ENCODE measurements at regions not wholly inside any gene's neighbourhood (a gene's known extent, or its start where the extent isn't known, plus 50 kb on each side); places are given as distances from the start of the nearest gene placed in this dataset.

- WGBS, 3 donors = 27 to 56% (median 45%) methylated on average over 8 of the region's 8 CpGs
- no peak overlapping the region for H3K27ac ChIP-seq (ENCODE audit: low read depth, low read length)
These were observed 101.1 kb upstream of the JUN start for GRCh38 chr1:58884706-58885661.

GRCh38 chr1:58885998-58886397 is 102.2 kb upstream of the JUN start:
- H3K27ac ChIP-seq (ENCODE audit: low read depth, low read length) = no peak overlapping the region
- 29 to 60% (median 52%) methylated on average over 5 of the region's 5 CpGs for WGBS, 3 donors

DNA sequence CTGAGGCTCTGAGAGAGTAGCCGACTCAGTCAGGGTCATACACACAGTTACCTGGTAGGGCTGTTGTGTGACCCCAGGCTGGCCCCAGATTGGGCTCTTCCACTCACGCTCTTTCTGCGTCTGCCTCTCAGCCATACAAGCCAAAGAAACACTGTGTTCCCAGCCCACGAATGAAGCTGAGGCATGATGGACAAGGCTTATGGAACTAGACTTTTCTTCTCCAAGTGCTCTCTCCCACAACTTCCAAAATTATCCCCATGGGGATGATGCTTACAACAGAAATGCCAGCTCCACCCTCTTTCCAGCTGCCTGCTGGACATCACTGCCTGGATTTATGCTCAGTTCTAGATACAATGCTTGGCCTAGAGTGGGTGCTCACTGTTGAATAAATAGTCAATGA is 102.8 kb upstream of the JUN start:
- H3K27ac ChIP-seq (ENCODE audit: low read depth, low read length) = no peak overlapping the region
- 67 to 73% (median 71%) methylated on average over 4 of the region's 4 CpGs for WGBS, 3 donors

- no peak overlapping the region for H3K27ac ChIP-seq (ENCODE audit: low read depth, low read length)
These were observed 103.2 kb upstream of the JUN start for GRCh38 chr1:58887059-58887458.

DNA sequence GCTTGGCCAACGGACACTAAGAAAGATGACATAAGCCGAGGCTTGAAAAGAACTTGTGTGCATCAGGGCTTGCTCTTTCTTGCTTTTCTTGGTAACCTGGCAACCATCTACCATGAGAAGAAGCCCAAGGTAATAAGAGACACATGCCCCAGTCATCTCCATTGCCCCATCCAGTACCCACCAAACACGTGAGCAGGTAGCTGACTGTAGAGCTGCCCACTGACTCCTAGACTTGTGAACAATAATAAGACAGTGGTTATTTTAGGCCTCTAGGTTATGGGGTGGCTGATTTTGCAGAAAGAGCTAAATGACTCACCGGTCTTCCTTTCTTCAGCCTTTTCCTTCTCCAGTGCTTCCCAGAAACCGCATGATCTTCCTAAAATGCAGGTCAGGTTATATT is 105.0 kb upstream of the JUN start:
- no peak overlapping the region for H3K27ac ChIP-seq (ENCODE audit: low read depth, low read length)
- 78 to 93% (median 81%) methylated on average over 5 of the region's 5 CpGs for WGBS, 3 donors

DNA sequence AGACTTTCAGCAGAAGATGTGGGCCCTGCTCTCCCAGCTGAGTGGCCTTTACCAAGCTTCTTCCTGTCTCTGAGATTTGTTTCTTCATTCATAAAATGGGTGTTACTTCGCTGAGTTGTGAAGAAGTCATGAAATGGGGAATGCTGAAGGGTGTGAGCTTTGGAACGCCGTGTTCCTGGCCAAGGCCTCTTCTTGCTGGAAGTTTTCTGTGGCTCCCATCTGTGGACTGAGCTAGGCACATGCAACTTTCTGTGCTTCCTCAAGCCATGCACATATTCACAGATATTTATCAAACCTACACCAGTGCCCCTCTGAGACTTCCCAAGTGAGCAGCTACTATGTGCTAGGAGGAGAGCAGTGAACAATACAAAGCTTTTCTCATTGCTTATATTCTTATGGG is 106.3 kb upstream of the JUN start:
- no peak overlapping the region for H3K27ac ChIP-seq (ENCODE audit: low read depth, low read length)
- 93 to 96% (median 94%) methylated on average over 3 of the region's 3 CpGs for WGBS, 3 donors

- WGBS, 3 donors = 62 to 93% (median 87%) methylated on average over 3 of the region's 3 CpGs
- no peak overlapping the region for H3K27ac ChIP-seq (ENCODE audit: low read depth, low read length)
These were observed 106.8 kb upstream of the JUN start for GRCh38 chr1:58890609-58891008.

DNA sequence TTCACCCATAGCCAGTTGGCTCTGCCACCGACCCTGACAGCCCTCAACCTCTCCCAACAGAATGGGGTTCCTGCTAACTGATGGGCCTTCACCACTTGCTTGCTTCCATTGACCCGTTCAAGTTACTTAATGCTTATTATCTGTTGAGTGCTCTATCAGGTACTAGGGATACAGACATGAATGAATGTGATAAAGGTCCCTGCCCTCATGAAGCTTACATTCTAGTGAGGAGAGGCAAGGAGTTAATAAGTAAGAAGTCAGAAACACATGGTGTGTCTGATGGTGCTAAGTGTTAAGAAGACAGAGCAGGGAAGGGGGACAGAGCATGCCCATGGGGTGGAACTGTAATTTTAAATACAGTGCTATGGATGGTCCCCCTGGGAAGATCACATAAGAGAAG is 107.5 kb upstream of the JUN start:
- no peak overlapping the region for H3K27ac ChIP-seq (ENCODE audit: low read depth, low read length)
- 92 to 98% (median 94%) methylated on average over 2 of the region's 2 CpGs for WGBS, 3 donors

DNA sequence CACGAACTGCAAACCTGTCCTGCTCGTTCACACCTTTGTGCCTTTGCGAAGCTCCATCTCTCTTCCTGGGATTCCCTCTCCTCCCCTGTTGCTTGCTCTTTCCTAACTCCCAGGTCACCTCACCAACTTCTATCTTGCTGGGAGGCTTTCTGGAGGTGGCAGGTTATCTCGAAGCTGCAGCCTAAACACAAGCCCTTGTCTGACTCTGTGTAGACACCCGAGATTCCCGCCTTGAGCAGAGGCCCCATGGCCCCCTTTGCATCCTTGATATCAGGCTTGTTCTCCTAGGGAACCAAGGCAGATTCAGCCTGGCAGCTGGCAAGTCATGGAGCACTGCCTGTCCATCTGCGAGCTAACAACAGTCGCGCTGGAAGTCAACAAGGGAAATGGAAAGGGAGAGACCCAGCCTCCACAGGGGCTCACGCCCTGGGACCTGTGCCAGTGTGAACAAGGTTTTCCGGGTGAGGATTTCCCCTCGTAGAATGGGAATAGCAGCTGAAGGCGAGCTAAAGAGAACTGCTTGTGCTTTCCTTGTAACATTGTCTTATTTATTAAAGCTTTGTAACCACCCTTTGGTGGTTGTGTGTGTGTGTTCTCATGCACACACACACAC is 109.5 kb upstream of the JUN start:
- H3K27ac ChIP-seq (ENCODE audit: low read depth, low read length) = no peak overlapping the region
- 42 to 65% (median 63%) methylated on average over 13 of the region's 13 CpGs for WGBS, 3 donors

DNA sequence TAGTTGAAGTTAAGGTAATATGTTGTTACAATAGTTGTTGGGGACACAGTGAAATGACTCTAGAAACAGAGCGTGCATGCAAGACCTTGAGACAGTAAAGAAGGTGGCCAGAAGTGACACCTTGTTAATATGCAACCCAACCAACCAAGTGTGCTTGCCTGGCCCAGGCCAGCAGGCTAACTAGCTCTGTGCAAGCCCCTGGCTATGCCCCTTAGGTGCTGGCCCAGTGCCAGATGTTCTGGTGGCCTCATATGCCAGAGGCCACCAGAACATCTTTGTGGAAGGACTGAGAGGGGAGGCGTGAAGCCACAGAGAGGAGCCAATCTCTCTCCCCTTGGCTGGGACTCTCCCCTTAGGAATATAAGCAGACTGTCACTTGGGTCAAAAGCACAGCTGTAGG is 111.2 kb upstream of the JUN start:
- 59 to 79% (median 79%) methylated on average over 2 of the region's 2 CpGs for WGBS, 3 donors
- no peak overlapping the region for H3K27ac ChIP-seq (ENCODE audit: low read depth, low read length)

- 63 to 83% (median 71%) methylated on average over 5 of the region's 5 CpGs for WGBS, 3 donors
- no peak overlapping the region for H3K27ac ChIP-seq (ENCODE audit: low read depth, low read length)
These were observed 111.8 kb upstream of the JUN start for GRCh38 chr1:58895559-58896145.

DNA sequence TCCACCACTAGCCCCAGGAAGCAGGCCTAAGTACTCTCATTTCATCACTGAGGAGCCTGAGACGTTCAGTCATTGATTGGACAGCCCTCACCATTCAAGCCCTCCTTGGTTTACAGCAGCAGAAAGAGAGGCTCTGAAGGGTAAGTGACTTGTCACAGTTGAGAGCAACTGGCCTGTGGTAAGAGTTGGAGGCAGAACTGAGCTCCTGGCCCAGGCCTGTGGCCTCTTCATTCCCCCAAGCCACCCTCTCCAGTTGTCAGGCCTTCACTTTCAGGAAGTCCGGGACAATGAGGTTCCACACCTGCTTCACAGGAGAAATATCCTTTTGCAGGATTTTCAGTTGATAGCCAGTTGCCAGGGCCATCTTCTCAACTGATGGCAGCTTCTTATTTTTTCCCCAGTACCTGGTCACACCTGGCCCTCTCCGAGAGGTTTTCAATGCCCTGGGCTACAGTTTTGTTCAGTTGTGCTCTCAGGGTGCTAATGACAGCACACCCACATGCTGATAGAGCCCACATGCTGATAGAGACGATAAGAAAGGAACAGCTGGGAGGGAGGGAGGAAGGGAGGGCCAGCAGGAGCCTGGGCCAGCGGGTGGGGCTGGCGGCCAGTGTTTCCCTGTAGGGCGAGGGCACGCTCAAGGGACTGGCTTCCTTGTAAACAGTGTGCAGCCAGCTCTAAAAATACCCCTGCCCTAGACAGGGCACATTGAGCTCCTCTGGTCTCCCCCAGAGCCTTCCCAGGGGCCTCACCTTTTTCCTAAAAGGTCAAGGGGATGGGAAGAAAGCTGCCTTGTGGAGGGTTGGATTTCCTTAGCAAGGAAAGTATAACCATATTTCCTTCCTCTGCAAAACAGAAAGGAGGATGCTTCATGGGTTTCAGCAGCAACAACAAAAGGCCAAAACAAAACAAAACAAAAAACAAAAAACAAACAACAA is 112.7 kb upstream of the JUN start:
- WGBS, 3 donors = 22 to 32% (median 25%) methylated on average over 8 of the region's 8 CpGs
- H3K27ac ChIP-seq (ENCODE audit: low read depth, low read length) = no peak overlapping the region

DNA sequence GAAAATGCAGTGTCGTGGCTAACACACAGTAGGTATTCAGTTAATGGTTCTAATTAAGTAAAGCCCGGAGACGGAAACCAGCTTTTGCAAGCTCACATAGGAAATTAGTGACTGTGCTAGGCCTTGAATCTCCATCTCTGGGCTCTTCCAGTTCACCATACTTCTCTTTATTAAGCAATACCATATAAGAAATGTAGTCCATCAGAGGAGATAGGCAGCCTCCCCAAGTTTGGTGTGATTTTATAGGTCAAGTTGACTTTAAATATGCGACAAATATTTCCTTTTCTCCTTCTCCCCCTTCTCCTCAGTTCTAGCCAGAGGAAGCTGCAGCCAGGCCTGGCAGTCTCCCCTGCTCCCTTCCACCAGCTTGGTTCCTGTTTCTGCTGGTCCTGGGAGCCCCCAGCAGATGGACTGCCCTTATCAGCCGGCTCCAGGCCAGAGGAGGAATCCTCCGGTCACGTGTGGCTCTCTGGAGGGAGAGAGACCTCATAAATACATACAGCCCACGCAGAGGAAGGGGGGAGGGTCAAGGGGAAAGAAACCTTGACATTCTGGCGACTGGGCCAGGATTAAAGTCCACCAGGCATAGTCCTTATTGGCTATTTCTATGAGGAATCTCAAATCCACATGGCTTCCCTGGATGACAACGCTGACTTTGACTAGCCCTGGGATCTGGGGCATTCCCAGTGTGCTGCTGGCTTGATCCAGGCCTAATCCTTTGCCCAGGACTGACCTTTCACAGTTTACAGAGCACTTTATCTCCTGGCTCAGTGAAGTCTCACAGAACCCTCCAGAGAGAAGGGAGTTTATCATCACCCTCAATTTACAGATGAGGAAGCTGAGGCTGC is 115.1 kb upstream of the JUN start:
- 20 to 33% (median 23%) methylated on average over 10 of the region's 10 CpGs for WGBS, 3 donors
- peak overlapping the region; percentile 21 for H3K27ac ChIP-seq (ENCODE audit: low read depth, low read length)

DNA sequence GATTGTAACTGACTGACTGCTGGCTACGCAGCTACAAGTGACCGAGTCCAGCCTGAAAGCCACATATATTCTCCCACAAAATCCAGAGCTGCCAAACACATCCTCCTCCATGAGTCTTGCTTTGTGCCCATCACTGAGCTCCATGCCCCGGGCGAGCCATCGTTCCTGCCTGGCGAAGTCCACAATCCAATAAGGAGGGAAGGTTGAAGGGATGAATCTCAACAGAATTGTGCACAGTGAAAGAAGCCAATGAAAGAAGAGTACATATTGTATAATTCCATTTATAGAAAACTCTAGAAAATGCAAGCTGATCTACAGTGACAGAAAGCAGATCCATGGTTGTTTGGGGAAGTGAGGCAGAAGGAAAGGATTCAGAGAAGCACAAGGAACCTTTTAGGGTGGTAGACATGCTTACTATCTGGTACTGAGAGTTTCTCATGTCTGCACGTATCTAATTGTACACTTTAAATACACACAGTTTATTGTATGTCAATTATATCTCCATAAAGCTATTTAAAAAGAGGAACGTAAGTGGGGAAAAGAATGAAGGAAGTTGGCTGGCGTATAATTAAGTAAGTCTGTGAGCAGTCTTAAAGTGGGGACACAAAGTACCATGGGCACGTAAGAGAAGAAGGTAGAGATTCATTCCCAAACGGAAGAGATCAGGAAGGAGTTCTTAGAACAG is 115.9 kb upstream of the JUN start:
- WGBS, 3 donors = 70 to 77% (median 71%) methylated on average over 11 of the region's 11 CpGs
- no peak overlapping the region for H3K27ac ChIP-seq (ENCODE audit: low read depth, low read length)

DNA sequence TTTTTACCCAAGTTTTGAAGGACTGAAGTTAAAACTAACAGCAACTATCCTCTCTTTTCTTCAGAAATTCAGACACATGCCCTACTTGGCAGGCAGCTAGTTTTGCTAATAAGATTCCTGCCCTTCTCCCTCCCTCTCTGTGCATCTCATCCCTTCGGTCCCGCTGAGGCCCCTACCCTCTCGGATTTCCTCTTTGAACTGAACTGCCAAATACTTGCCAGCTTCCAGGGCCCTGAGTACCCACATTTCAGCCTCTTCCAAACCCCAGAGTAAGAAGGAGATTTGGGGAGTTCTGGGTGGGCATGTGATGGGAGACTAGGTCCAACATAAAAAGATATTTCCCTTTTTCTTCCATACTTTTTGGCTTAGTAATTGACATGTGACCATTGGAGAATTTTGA is 116.5 kb upstream of the JUN start:
- H3K27ac ChIP-seq (ENCODE audit: low read depth, low read length) = no peak overlapping the region
- WGBS, 3 donors = 26 to 67% (median 41%) methylated on average over 3 of the region's 3 CpGs

DNA sequence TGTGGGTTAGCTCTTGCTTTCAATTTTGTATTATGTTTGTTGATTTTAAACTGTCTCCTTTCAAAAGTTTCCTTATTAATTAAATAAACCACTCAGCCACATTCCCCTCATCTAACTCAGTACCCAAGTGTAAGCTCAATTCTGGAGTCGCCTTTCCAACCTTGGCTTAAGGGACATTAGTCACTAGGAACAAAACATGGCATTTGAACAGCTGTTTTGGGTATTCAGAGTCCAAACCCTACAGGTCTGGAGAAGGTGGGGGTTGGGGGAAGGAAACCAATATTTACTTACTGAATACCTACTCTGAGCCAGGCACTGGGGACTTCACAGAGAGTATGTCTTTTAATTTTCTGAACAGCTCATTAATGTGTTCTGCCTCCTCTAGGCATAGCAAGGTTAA is 117.2 kb upstream of the JUN start:
- no peak overlapping the region for H3K27ac ChIP-seq (ENCODE audit: low read depth, low read length)
- 54 to 94% (median 94%) methylated on average over 1 of the region's 1 CpG for WGBS, 3 donors

DNA sequence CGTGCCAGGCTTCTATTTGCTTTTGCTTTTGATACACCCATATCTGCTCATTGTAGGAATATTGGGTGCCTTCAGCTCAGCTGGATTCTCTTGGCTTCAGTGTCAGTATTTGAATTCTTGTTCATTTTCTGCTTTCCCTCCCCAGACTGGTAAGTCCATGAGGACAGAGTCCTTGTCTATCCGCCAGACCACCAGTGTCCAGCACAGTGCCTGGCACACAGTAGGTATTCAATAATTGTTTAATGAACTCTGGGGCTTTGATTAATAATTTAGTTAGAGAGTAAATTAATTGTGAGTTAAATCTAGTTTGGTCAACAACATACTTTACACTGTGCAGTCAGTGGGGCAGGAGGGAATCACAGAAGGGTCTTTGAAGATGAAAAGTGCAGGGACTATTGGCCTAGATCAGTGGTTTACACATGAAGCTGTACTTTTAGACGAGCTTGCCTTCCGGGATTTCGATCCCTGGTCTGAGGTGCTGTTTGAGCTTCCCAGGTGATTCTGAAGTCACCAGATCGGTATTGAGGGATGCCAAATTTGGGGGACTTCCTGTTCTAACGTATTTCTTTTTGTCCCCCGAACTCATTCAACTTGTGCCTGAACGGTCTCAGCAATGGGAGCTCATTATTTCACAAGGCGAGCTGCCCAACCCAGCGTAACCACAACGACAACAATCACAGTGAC is 119.1 kb upstream of the JUN start:
- WGBS, 3 donors = 20 to 34% (median 29%) methylated on average over 12 of the region's 12 CpGs
- H3K27ac ChIP-seq (ENCODE audit: low read depth, low read length) = peak overlapping the region; percentile 79

All from adipose tissue (tissue), 3 donors.